ENCODE measurements at regions not wholly inside any gene's neighbourhood (a gene's known extent, or its start where the extent isn't known, plus 50 kb on each side); places are given as distances from the start of the nearest gene placed in this dataset.

GRCh38 chr2:16311521-16312440 lies 353.9 kb downstream of the CYRIA start:
- H3K36me3 ChIP-seq: no peaks in the 10 kb centered on the region
- DNase-seq (ENCODE audit: low spot score): no peak
- no peaks in the 10 kb centered on the region for H3K27me3 ChIP-seq (replicated peaks; ENCODE audit: insufficient read depth)
- WGBS: 76% methylated on average over 8 of the region's 8 CpGs
- H3K9me3 ChIP-seq: no peaks in the 10 kb centered on the region
- H3K4me1 ChIP-seq (replicated peaks): no peaks in the 10 kb centered on the region
- no peak for TF ChIP-seq POLR2A (IDR thresholded peaks at IDR 0.05)
- TF ChIP-seq POLR2AphosphoS5 (IDR thresholded peaks at IDR 0.05): no peak
- TF ChIP-seq, protein P1, sequence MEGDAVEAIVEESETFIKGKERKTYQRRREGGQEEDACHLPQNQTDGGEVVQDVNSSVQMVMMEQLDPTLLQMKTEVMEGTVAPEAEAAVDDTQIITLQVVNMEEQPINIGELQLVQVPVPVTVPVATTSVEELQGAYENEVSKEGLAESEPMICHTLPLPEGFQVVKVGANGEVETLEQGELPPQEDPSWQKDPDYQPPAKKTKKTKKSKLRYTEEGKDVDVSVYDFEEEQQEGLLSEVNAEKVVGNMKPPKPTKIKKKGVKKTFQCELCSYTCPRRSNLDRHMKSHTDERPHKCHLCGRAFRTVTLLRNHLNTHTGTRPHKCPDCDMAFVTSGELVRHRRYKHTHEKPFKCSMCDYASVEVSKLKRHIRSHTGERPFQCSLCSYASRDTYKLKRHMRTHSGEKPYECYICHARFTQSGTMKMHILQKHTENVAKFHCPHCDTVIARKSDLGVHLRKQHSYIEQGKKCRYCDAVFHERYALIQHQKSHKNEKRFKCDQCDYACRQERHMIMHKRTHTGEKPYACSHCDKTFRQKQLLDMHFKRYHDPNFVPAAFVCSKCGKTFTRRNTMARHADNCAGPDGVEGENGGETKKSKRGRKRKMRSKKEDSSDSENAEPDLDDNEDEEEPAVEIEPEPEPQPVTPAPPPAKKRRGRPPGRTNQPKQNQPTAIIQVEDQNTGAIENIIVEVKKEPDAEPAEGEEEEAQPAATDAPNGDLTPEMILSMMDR (IDR thresholded peaks at IDR 0.05): no peak
- H3K27ac ChIP-seq: no peak overlapping the region
- intact Hi-C loops (cut with DNase I): no loop called here
- no peak overlapping the region for H3K4me3 ChIP-seq

DNA sequence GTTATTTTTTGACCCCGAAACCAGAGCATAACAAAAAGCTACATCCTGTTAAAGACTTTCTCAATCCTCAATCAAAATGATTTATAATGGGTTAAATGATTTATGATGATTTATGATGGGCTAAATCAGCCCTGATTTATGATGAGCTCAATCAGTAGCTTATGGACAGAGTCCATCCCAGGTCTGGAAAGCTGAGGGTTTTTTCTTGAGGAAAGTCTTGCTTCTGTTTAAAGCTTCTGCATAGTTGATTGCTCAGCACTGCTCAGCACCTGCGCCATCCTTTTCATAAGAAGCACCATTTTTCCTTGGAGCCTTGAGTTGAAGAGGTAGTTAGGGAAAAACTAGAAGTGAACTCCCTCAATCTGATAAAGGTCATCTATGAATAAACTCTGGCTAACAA lies 356.8 kb downstream of the CYRIA start:
- no peaks in the 10 kb centered on the region for H3K27me3 ChIP-seq (replicated peaks; ENCODE audit: insufficient read depth)
- no peaks in the 10 kb centered on the region for H3K4me1 ChIP-seq (replicated peaks)
- DNase-seq (ENCODE audit: low spot score): no peak
- WGBS: 94% methylated on average over 2 of the region's 2 CpGs
- intact Hi-C loops (cut with DNase I): no loop called here
- H3K36me3 ChIP-seq: no peaks in the 10 kb centered on the region
- H3K27ac ChIP-seq: no peak overlapping the region
- no peak for TF ChIP-seq POLR2A (IDR thresholded peaks at IDR 0.05)
- TF ChIP-seq, protein P1 (IDR thresholded peaks at IDR 0.05): no peak
- TF ChIP-seq POLR2AphosphoS5 (IDR thresholded peaks at IDR 0.05): no peak
- no peaks in the 10 kb centered on the region for H3K9me3 ChIP-seq
- H3K4me3 ChIP-seq: no peak overlapping the region

GRCh38 chr2:16304876-16305590 lies 360.6 kb downstream of the CYRIA start:
- TF ChIP-seq POLR2A (IDR thresholded peaks at IDR 0.05) (no peak), POLR2AphosphoS5 (IDR thresholded peaks at IDR 0.05) (no peak)
- TF ChIP-seq, protein P1 (IDR thresholded peaks at IDR 0.05): no peak
- no peaks in the 10 kb centered on the region for H3K27me3 ChIP-seq (replicated peaks; ENCODE audit: insufficient read depth)
- no peak overlapping the region for H3K27ac ChIP-seq
- DNase-seq (ENCODE audit: low spot score): no peak
- H3K9me3 ChIP-seq: no peaks in the 10 kb centered on the region
- H3K36me3 ChIP-seq: no peaks in the 10 kb centered on the region
- H3K4me1 ChIP-seq (replicated peaks): no peaks in the 10 kb centered on the region
- 39% methylated on average over 2 of the region's 2 CpGs for WGBS
- no peak overlapping the region for H3K4me3 ChIP-seq
- intact Hi-C loops (cut with DNase I): no loop called here

GRCh38 chr2:16303761-16304160 lies 361.9 kb downstream of the CYRIA start:
- no peaks in the 10 kb centered on the region for H3K27me3 ChIP-seq (replicated peaks; ENCODE audit: insufficient read depth)
- no peaks in the 10 kb centered on the region for H3K9me3 ChIP-seq
- no peak overlapping the region for H3K27ac ChIP-seq
- no peak for DNase-seq (ENCODE audit: low spot score)
- TF ChIP-seq POLR2AphosphoS5 (IDR thresholded peaks at IDR 0.05): no peak
- TF ChIP-seq POLR2A (IDR thresholded peaks at IDR 0.05): no peak
- TF ChIP-seq, protein P1 (IDR thresholded peaks at IDR 0.05): no peak
- WGBS: 62% methylated on average over 8 of the region's 8 CpGs
- intact Hi-C loops (cut with DNase I): no loop called here
- H3K4me1 ChIP-seq (replicated peaks): no peaks in the 10 kb centered on the region
- H3K36me3 ChIP-seq: no peaks in the 10 kb centered on the region
- no peak overlapping the region for H3K4me3 ChIP-seq
